ENCODE measurements at regions not wholly inside any gene's neighbourhood (a gene's known extent, or its start where the extent isn't known, plus 50 kb on each side); places are given as distances from the start of the nearest gene placed in this dataset.

GRCh38 chr3:117281371-117281770 is 571.8 kb downstream of the TUSC7 start:
- TF ChIP-seq, protein P1, sequence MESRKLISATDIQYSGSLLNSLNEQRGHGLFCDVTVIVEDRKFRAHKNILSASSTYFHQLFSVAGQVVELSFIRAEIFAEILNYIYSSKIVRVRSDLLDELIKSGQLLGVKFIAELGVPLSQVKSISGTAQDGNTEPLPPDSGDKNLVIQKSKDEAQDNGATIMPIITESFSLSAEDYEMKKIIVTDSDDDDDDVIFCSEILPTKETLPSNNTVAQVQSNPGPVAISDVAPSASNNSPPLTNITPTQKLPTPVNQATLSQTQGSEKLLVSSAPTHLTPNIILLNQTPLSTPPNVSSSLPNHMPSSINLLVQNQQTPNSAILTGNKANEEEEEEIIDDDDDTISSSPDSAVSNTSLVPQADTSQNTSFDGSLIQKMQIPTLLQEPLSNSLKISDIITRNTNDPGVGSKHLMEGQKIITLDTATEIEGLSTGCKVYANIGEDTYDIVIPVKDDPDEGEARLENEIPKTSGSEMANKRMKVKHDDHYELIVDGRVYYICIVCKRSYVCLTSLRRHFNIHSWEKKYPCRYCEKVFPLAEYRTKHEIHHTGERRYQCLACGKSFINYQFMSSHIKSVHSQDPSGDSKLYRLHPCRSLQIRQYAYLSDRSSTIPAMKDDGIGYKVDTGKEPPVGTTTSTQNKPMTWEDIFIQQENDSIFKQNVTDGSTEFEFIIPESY (IDR thresholded peaks at IDR 0.05; ENCODE audit: borderline replicate concordance, low read depth) = no peak
- TF ChIP-seq, protein P2, sequence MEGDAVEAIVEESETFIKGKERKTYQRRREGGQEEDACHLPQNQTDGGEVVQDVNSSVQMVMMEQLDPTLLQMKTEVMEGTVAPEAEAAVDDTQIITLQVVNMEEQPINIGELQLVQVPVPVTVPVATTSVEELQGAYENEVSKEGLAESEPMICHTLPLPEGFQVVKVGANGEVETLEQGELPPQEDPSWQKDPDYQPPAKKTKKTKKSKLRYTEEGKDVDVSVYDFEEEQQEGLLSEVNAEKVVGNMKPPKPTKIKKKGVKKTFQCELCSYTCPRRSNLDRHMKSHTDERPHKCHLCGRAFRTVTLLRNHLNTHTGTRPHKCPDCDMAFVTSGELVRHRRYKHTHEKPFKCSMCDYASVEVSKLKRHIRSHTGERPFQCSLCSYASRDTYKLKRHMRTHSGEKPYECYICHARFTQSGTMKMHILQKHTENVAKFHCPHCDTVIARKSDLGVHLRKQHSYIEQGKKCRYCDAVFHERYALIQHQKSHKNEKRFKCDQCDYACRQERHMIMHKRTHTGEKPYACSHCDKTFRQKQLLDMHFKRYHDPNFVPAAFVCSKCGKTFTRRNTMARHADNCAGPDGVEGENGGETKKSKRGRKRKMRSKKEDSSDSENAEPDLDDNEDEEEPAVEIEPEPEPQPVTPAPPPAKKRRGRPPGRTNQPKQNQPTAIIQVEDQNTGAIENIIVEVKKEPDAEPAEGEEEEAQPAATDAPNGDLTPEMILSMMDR (IDR thresholded peaks at IDR 0.05) = no peak
- no peak for TF ChIP-seq RFX5 (IDR thresholded peaks at IDR 0.05; ENCODE audit: low read length)
- TF ChIP-seq, protein P3, sequence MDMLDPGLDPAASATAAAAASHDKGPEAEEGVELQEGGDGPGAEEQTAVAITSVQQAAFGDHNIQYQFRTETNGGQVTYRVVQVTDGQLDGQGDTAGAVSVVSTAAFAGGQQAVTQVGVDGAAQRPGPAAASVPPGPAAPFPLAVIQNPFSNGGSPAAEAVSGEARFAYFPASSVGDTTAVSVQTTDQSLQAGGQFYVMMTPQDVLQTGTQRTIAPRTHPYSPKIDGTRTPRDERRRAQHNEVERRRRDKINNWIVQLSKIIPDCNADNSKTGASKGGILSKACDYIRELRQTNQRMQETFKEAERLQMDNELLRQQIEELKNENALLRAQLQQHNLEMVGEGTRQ (IDR thresholded peaks at IDR 0.05; ENCODE audit: borderline replicate concordance, low read depth, low read length) = no peak
